ENCODE measurements at regions not wholly inside any gene's neighbourhood (a gene's known extent, or its start where the extent isn't known, plus 50 kb on each side); places are given as distances from the start of the nearest gene placed in this dataset.
"Not testable (repeated sequence)": the region's sequence is repeated elsewhere in the genome, so short reads cannot be mapped to it uniquely, and the experiment has no call there.

GRCh38 chr3:181330257-181330656 is 340.7 kb upstream of the DNAJC19 start:
- no peaks in the 10 kb centered on the region for H3K36me3 Mint-ChIP-seq (ENCODE audit: low read depth)
- no peak overlapping the region for H3K27ac Mint-ChIP-seq
- DNase-seq, result no peak
- no peak overlapping the region for H3K4me3 Mint-ChIP-seq
- no peaks in the 10 kb centered on the region for H3K27me3 Mint-ChIP-seq
- no peaks in the 10 kb centered on the region for H3K4me1 Mint-ChIP-seq (ENCODE audit: low read depth)
- H3K9me3 Mint-ChIP-seq, result no peaks in the 10 kb centered on the region

- H3K36me3 Mint-ChIP-seq (ENCODE audit: low read depth), result no peaks in the 10 kb centered on the region
- no peak for DNase-seq
- H3K4me1 Mint-ChIP-seq (ENCODE audit: low read depth), result no peaks in the 10 kb centered on the region
- H3K9me3 Mint-ChIP-seq, result no peaks in the 10 kb centered on the region
- H3K27me3 Mint-ChIP-seq, result no peaks in the 10 kb centered on the region
- no peak overlapping the region for H3K4me3 Mint-ChIP-seq
- no peak overlapping the region for H3K27ac Mint-ChIP-seq
Observed at GRCh38 chr3:181329024-181329423, 339.5 kb upstream of the DNAJC19 start.

- no peaks in the 10 kb centered on the region for H3K36me3 Mint-ChIP-seq (ENCODE audit: low read depth)
- no peak for DNase-seq
- no peak overlapping the region for H3K27ac Mint-ChIP-seq
- H3K4me1 Mint-ChIP-seq (ENCODE audit: low read depth), result no peaks in the 10 kb centered on the region
- H3K4me3 Mint-ChIP-seq, result no peak overlapping the region
- H3K27me3 Mint-ChIP-seq, result no peaks in the 10 kb centered on the region
- H3K9me3 Mint-ChIP-seq, result no peaks in the 10 kb centered on the region
Observed at GRCh38 chr3:181328346-181328745, 338.8 kb upstream of the DNAJC19 start.

- Mint-ChIP-seq H3K36me3 (ENCODE audit: low read depth) (no peaks in the 10 kb centered on the region), H3K27ac (no peak overlapping the region), H3K9me3 (peaks cover 7% of the 10 kb centered on the region), H3K4me1 (ENCODE audit: low read depth) (no peaks in the 10 kb centered on the region), H3K27me3 (no peaks in the 10 kb centered on the region), H3K4me3 (no peak overlapping the region)
- no peak for DNase-seq
Observed at GRCh38 chr3:181327349-181327748, 337.8 kb upstream of the DNAJC19 start.

- DNase-seq, result no peak
- Mint-ChIP-seq H3K27ac (no peak overlapping the region), H3K27me3 (no peaks in the 10 kb centered on the region), H3K9me3 (peaks cover 13% of the 10 kb centered on the region), H3K36me3 (ENCODE audit: low read depth) (no peaks in the 10 kb centered on the region), H3K4me3 (no peak overlapping the region), H3K4me1 (ENCODE audit: low read depth) (no peaks in the 10 kb centered on the region)
Observed at GRCh38 chr3:181326637-181327223, 337.2 kb upstream of the DNAJC19 start.

- peaks cover 15% of the 10 kb centered on the region for H3K9me3 Mint-ChIP-seq
- not testable (repeated sequence) for H3K4me3 Mint-ChIP-seq; DNase-seq; H3K36me3 Mint-ChIP-seq (ENCODE audit: low read depth); H3K27ac Mint-ChIP-seq; H3K27me3 Mint-ChIP-seq; H3K4me1 Mint-ChIP-seq (ENCODE audit: low read depth)
Observed at GRCh38 chr3:181324516-181324915, 335.0 kb upstream of the DNAJC19 start.

- no peaks in the 10 kb centered on the region for H3K27me3 Mint-ChIP-seq
- H3K36me3 Mint-ChIP-seq (ENCODE audit: low read depth), result no peaks in the 10 kb centered on the region
- peaks cover 15% of the 10 kb centered on the region for H3K9me3 Mint-ChIP-seq
- DNase-seq, result no peak
- no peaks in the 10 kb centered on the region for H3K4me1 Mint-ChIP-seq (ENCODE audit: low read depth)
- H3K4me3 Mint-ChIP-seq, result no peak overlapping the region
- H3K27ac Mint-ChIP-seq, result no peak overlapping the region
Observed at GRCh38 chr3:181318321-181318720, 328.8 kb upstream of the DNAJC19 start.

GRCh38 chr3:181317508-181317907 is 328.0 kb upstream of the DNAJC19 start:
- Mint-ChIP-seq H3K9me3 (peaks cover 10% of the 10 kb centered on the region), H3K4me1 (ENCODE audit: low read depth) (no peaks in the 10 kb centered on the region), H3K27me3 (no peaks in the 10 kb centered on the region), H3K4me3 (no peak overlapping the region), H3K36me3 (ENCODE audit: low read depth) (no peaks in the 10 kb centered on the region), H3K27ac (no peak overlapping the region)
- DNase-seq, result no peak

- Mint-ChIP-seq H3K4me3 (no peak overlapping the region), H3K4me1 (ENCODE audit: low read depth) (no peaks in the 10 kb centered on the region), H3K27ac (no peak overlapping the region), H3K36me3 (ENCODE audit: low read depth) (no peaks in the 10 kb centered on the region), H3K9me3 (no peaks in the 10 kb centered on the region), H3K27me3 (no peaks in the 10 kb centered on the region)
- no peak for DNase-seq
Observed at GRCh38 chr3:181316482-181316881, 326.9 kb upstream of the DNAJC19 start.

- no peaks in the 10 kb centered on the region for H3K27me3 Mint-ChIP-seq
- H3K9me3 Mint-ChIP-seq, result no peaks in the 10 kb centered on the region
- H3K36me3 Mint-ChIP-seq (ENCODE audit: low read depth), result no peaks in the 10 kb centered on the region
- H3K27ac Mint-ChIP-seq, result no peak overlapping the region
- H3K4me1 Mint-ChIP-seq (ENCODE audit: low read depth), result no peaks in the 10 kb centered on the region
- DNase-seq, result no peak
- H3K4me3 Mint-ChIP-seq, result no peak overlapping the region
Observed at GRCh38 chr3:181313335-181313734, 323.8 kb upstream of the DNAJC19 start.

GRCh38 chr3:181311186-181311585 is 321.6 kb upstream of the DNAJC19 start:
- Mint-ChIP-seq H3K27ac (no peak overlapping the region), H3K4me1 (ENCODE audit: low read depth) (no peaks in the 10 kb centered on the region), H3K9me3 (peaks cover 5% of the 10 kb centered on the region), H3K27me3 (no peaks in the 10 kb centered on the region), H3K4me3 (no peak overlapping the region), H3K36me3 (ENCODE audit: low read depth) (no peaks in the 10 kb centered on the region)
- no peak for DNase-seq

- DNase-seq, result no peak
- Mint-ChIP-seq H3K27me3 (peaks cover 4% of the 10 kb centered on the region), H3K4me3 (no peak overlapping the region), H3K4me1 (ENCODE audit: low read depth) (no peaks in the 10 kb centered on the region), H3K27ac (no peak overlapping the region), H3K9me3 (peaks cover 10% of the 10 kb centered on the region), H3K36me3 (ENCODE audit: low read depth) (no peaks in the 10 kb centered on the region)
Observed at GRCh38 chr3:181302960-181303359, 313.4 kb upstream of the DNAJC19 start.

- Mint-ChIP-seq H3K36me3 (ENCODE audit: low read depth) (no peaks in the 10 kb centered on the region), H3K27ac (no peak overlapping the region), H3K9me3 (peaks cover 4% of the 10 kb centered on the region), H3K4me3 (no peak overlapping the region), H3K4me1 (ENCODE audit: low read depth) (no peaks in the 10 kb centered on the region), H3K27me3 (peaks cover 8% of the 10 kb centered on the region)
- no peak for DNase-seq
Observed at GRCh38 chr3:181300033-181300432, 310.5 kb upstream of the DNAJC19 start.

GRCh38 chr3:181298421-181298820 is 308.9 kb upstream of the DNAJC19 start:
- H3K27me3 Mint-ChIP-seq, result peaks cover 8% of the 10 kb centered on the region
- H3K4me3 Mint-ChIP-seq, result no peak overlapping the region
- no peak for DNase-seq
- H3K27ac Mint-ChIP-seq, result no peak overlapping the region
- H3K9me3 Mint-ChIP-seq, result peaks cover 4% of the 10 kb centered on the region
- no peaks in the 10 kb centered on the region for H3K36me3 Mint-ChIP-seq (ENCODE audit: low read depth)
- no peaks in the 10 kb centered on the region for H3K4me1 Mint-ChIP-seq (ENCODE audit: low read depth)

GRCh38 chr3:181292984-181293383 is 303.4 kb upstream of the DNAJC19 start:
- H3K27me3 Mint-ChIP-seq, result peaks cover 4% of the 10 kb centered on the region
- H3K9me3 Mint-ChIP-seq, result peaks cover under 1% of the 10 kb centered on the region
- no peak for DNase-seq
- peaks cover 2% of the 10 kb centered on the region for H3K4me1 Mint-ChIP-seq (ENCODE audit: low read depth)
- no peaks in the 10 kb centered on the region for H3K36me3 Mint-ChIP-seq (ENCODE audit: low read depth)
- H3K27ac Mint-ChIP-seq, result no peak overlapping the region
- H3K4me3 Mint-ChIP-seq, result no peak overlapping the region

- H3K36me3 Mint-ChIP-seq (ENCODE audit: low read depth), result no peaks in the 10 kb centered on the region
Observed at GRCh38 chr3:181290941-181291340, 301.4 kb upstream of the DNAJC19 start.

More at GRCh38 chr3:181290941-181291340, 301.4 kb upstream of the DNAJC19 start:
- Mint-ChIP-seq H3K4me3 (no peak overlapping the region), H3K9me3 (no peaks in the 10 kb centered on the region), H3K27me3 (peaks cover under 1% of the 10 kb centered on the region), H3K27ac (no peak overlapping the region), H3K4me1 (ENCODE audit: low read depth) (peaks cover 2% of the 10 kb centered on the region)
- no peak for DNase-seq

Measured in activated T-cell treated with anti-CD3 and anti-CD28 coated beads, Interleukin-2, amount 50 U/mL, for 24 hours (primary cell).